Liver (tissue), 2 donors: ENCODE measurements at regions not wholly inside any gene's neighbourhood (a gene's known extent, or its start where the extent isn't known, plus 50 kb on each side); places are given as distances from the start of the nearest gene placed in this dataset.

Experiments used
- CTCF ChIP-seq: fragments of 150-350 bp; IDR thresholded peaks from 2 replicates; pipeline ENCODE4 v1.5.1; 2017; ENCODE audit warnings: improper control_type of control experiment, low read depth, low read length; ENCODE audit not compliant: missing input control
- ZBTB33 ChIP-seq: IDR thresholded peaks from 2 replicates; pipeline ENCODE4 v1.6.1; 2016; ENCODE audit warnings: antibody characterized with exemption
- donor health status: healthy.

DNA sequence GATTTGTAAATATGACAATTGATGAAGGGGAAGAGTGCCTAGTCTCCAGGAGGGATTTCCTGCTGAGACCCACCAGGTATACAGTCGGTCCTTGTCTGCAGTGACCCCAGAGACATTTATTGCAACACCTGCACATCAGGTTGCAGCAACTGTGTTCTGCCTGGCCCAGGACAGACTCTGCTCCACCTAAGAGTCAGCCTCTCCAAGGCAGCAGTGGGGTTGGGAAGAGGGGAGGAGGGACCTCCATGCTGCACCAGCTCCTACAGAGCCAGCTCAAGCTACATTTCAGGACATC lies 120.4 kb upstream of the IRF2BP2 start:
- TF ChIP-seq ZBTB33 (no peak), CTCF (no peak)
